ENCODE measurements at regions not wholly inside any gene's neighbourhood (a gene's known extent, or its start where the extent isn't known, plus 50 kb on each side); places are given as distances from the start of the nearest gene placed in this dataset.

DNA sequence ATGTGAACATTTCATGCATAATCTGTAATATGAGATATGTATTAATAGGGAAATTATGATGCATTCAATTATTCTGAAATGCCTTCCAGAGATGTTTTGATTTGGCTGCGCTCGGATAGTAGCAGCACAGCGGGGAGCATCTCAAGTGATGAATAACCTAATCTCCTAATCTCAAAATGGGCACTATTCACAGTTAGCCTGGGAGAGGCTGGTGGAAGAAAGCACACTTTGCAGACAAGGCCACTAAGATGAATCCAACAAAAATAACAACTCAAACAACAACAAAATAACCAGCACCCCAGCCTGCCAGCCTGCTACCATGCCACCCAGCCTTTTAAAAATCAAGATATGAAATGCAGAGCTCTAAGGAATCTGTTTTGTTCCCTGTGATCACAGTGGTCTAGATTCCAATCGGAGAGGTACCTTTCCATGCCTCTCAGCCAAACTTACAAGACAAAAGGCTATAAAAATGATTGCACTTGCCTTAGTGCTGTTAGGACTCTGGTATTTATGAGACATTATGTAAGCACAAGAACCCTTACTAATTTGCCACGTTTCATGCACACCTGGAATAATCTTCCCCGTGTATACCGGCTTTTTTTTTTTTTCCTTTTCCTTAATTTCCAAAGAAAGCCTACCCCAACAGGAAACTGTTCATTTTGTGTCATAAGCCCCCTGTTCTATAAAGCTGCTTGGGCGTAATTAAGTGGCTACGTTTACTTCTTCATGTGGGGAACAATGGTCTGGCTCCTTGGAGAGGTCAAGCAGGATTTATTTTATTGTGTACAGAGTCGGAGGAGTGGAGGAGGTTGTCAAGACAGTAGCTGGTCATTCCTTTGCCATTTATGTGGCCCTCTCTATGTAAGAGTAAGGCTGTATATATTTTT is 526.9 kb upstream of the FANCL start:
- TF ChIP-seq, protein P1, sequence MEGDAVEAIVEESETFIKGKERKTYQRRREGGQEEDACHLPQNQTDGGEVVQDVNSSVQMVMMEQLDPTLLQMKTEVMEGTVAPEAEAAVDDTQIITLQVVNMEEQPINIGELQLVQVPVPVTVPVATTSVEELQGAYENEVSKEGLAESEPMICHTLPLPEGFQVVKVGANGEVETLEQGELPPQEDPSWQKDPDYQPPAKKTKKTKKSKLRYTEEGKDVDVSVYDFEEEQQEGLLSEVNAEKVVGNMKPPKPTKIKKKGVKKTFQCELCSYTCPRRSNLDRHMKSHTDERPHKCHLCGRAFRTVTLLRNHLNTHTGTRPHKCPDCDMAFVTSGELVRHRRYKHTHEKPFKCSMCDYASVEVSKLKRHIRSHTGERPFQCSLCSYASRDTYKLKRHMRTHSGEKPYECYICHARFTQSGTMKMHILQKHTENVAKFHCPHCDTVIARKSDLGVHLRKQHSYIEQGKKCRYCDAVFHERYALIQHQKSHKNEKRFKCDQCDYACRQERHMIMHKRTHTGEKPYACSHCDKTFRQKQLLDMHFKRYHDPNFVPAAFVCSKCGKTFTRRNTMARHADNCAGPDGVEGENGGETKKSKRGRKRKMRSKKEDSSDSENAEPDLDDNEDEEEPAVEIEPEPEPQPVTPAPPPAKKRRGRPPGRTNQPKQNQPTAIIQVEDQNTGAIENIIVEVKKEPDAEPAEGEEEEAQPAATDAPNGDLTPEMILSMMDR (IDR thresholded peaks at IDR 0.05): no peak
- no peak for TF ChIP-seq POLR2A (IDR thresholded peaks at IDR 0.05)
